Activated naive CD4-positive, alpha-beta T cell treated with anti-CD3 and anti-CD28 coated beads, Interleukin-2, amount 10 ng/mL, durations not matched to agents 7 days and 5 days (primary cell): ENCODE measurements at regions not wholly inside any gene's neighbourhood (a gene's known extent, or its start where the extent isn't known, plus 50 kb on each side); places are given as distances from the start of the nearest gene placed in this dataset.

Source experiments
- CTCF ChIA-PET: fragments of 350-600 bp; sonication (Branson Sonifier 250); formaldehyde crosslinking; loops from one replicate; lab custom pipeline; 2021; ENCODE audit warnings: antibody characterized with exemption; lab: Charles Lee
- DNase-seq: peaks from one replicate; pipeline ENCODE4 v3.0.0-alpha.2; 2020
- H3K27ac Mint-ChIP-seq: one replicate; pipeline ENCODE4 v1.8.0; 2021; ENCODE audit warnings: mild to moderate bottlenecking, moderate library complexity, mixed read lengths
- H3K27me3 Mint-ChIP-seq: one replicate; pipeline ENCODE4 v1.8.0; 2021; ENCODE audit warnings: mild to moderate bottlenecking, mixed read lengths
- H3K36me3 Mint-ChIP-seq: one replicate; pipeline ENCODE4 v1.8.0; 2021; ENCODE audit warnings: mixed read lengths
- H3K4me1 Mint-ChIP-seq: one replicate; pipeline ENCODE4 v1.8.0; 2021; ENCODE audit warnings: mixed read lengths
- H3K4me3 Mint-ChIP-seq: one replicate; pipeline ENCODE4 v1.8.0; 2021; ENCODE audit warnings: mild to moderate bottlenecking, moderate library complexity, mixed read lengths
- H3K9me3 Mint-ChIP-seq: one replicate; pipeline ENCODE4 v1.8.0; 2021; ENCODE audit warnings: mixed read lengths

DNA sequence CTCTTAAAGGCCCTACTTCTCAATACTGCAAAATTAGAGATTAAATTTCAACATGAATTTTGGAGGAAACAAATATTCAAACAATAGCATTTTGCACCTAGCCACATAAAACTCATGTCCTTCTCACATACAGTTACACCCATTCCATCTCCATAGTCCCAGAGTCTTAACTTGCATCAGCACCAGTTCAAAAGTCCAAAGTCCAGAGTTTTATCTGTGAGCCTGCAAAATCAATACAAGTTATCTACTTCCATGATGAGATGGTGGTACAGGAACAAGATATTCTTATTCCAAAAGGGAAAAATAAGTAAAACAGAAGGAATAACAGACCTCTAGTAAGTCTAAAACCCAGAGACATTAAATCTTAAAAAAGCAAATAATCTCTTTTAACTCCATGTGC is 686.0 kb upstream of the ADGRL4 start:
- CTCF ChIA-PET: no interaction called here
- Mint-ChIP-seq H3K4me3 (no peak overlapping the region), H3K27ac (no peak overlapping the region), H3K36me3 (no peaks in the 10 kb centered on the region), H3K9me3 (peaks cover 4% of the 10 kb centered on the region), H3K27me3 (no peaks in the 10 kb centered on the region), H3K4me1 (no peaks in the 10 kb centered on the region)
- no peak for DNase-seq

- Mint-ChIP-seq H3K4me3 (no peak overlapping the region), H3K27ac (no peak overlapping the region), H3K27me3 (no peaks in the 10 kb centered on the region), H3K4me1 (no peaks in the 10 kb centered on the region), H3K36me3 (no peaks in the 10 kb centered on the region), H3K9me3 (peaks cover 3% of the 10 kb centered on the region)
- DNase-seq: no peak
- CTCF ChIA-PET: no interaction called here
Observed at GRCh38 chr1:79688932-79689331, 682.4 kb upstream of the ADGRL4 start.

DNA sequence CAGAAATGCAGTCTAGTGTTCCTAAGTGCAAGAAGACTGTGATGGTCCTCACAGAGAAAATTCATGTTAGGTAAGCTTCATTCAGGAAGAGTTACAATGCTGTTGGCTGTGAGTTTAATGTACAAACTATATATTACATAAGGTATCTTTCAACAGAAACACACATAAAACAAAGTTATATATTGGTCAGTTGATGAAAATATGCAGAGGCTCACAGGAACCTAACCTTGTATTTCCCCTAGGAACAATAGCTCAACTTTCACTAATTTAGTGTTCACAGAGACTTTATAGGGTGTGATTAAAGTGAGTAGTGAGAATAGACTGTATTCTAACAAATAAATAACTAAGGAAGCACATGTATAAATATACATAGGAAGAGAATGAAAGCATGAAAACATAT is 676.9 kb upstream of the ADGRL4 start:
- H3K27me3 Mint-ChIP-seq: no peaks in the 10 kb centered on the region
- CTCF ChIA-PET: no interaction called here

DNA sequence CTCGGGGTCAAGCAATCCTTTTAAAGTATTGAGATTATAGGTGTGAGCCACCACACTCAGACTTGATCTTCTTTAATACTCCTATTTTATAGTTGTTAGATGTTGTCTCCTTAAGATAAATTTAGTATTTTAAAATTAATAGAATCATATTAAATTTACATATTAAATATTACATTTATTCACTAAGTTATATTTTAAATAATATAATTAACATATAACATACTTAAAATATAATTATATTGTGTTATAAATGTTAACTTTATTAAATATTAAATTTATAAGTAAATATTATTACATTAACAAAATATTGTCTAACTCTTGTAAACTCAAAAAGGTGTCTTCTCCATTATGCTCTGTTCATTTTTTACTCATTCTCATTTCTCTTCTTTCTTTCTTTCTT is 675.9 kb upstream of the ADGRL4 start:
- no peak overlapping the region for H3K27ac Mint-ChIP-seq
- H3K4me3 Mint-ChIP-seq: no peak overlapping the region
- peaks cover 22% of the 10 kb centered on the region for H3K9me3 Mint-ChIP-seq
- H3K4me1 Mint-ChIP-seq: no peaks in the 10 kb centered on the region
- CTCF ChIA-PET: no interaction called here
- no peaks in the 10 kb centered on the region for H3K36me3 Mint-ChIP-seq
- H3K27me3 Mint-ChIP-seq: no peaks in the 10 kb centered on the region
- no peak for DNase-seq

More for the DNA sequence above, 676.9 kb upstream of the ADGRL4 start:
- Mint-ChIP-seq H3K36me3 (no peaks in the 10 kb centered on the region), H3K4me3 (no peak overlapping the region), H3K9me3 (peaks cover 20% of the 10 kb centered on the region), H3K4me1 (no peaks in the 10 kb centered on the region), H3K27ac (no peak overlapping the region)
- DNase-seq: no peak

- Mint-ChIP-seq H3K4me1 (no peaks in the 10 kb centered on the region), H3K4me3 (no peak overlapping the region), H3K9me3 (peaks cover 22% of the 10 kb centered on the region), H3K27me3 (no peaks in the 10 kb centered on the region), H3K27ac (no peak overlapping the region), H3K36me3 (no peaks in the 10 kb centered on the region)
- CTCF ChIA-PET: no interaction called here
- no peak for DNase-seq
Observed at GRCh38 chr1:79681382-79681781, 674.9 kb upstream of the ADGRL4 start.

GRCh38 chr1:79679916-79680315 is 673.4 kb upstream of the ADGRL4 start:
- H3K36me3 Mint-ChIP-seq: no peaks in the 10 kb centered on the region

GRCh38 chr1:79667848-79668696 is 661.5 kb upstream of the ADGRL4 start:
- Mint-ChIP-seq H3K36me3 (no peaks in the 10 kb centered on the region), H3K4me3 (no peak overlapping the region), H3K27me3 (no peaks in the 10 kb centered on the region), H3K27ac (no peak overlapping the region), H3K4me1 (no peaks in the 10 kb centered on the region), H3K9me3 (peaks cover 4% of the 10 kb centered on the region)
- no peak for DNase-seq
- CTCF ChIA-PET: no interaction called here

More at GRCh38 chr1:79679916-79680315, 673.4 kb upstream of the ADGRL4 start:
- DNase-seq: no peak
- Mint-ChIP-seq H3K9me3 (peaks cover 28% of the 10 kb centered on the region), H3K4me1 (no peaks in the 10 kb centered on the region), H3K27me3 (no peaks in the 10 kb centered on the region), H3K27ac (no peak overlapping the region), H3K4me3 (no peak overlapping the region)
- CTCF ChIA-PET: no interaction called here

DNA sequence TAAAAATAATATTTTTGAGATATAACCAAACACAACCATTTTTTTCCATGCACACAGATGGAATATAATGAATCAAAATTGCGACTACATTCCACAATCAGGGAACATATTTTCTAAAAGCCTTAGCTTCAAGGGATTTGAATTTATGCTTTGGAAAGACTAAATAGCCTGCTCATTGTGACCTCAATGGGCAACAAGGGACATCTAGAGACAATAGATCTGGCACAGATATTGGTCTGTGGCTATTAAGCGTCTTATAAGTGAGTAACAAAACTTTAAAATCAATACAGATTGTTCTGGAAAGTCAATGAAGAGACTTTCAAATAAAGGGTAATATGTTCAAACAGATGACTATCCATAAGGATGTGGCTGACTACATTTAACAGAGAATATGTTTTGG is 660.6 kb upstream of the ADGRL4 start:
- H3K9me3 Mint-ChIP-seq: peaks cover 4% of the 10 kb centered on the region
- no peaks in the 10 kb centered on the region for H3K36me3 Mint-ChIP-seq
- CTCF ChIA-PET: no interaction called here
- no peaks in the 10 kb centered on the region for H3K27me3 Mint-ChIP-seq
- DNase-seq: no peak
- no peaks in the 10 kb centered on the region for H3K4me1 Mint-ChIP-seq
- H3K4me3 Mint-ChIP-seq: no peak overlapping the region
- no peak overlapping the region for H3K27ac Mint-ChIP-seq

DNA sequence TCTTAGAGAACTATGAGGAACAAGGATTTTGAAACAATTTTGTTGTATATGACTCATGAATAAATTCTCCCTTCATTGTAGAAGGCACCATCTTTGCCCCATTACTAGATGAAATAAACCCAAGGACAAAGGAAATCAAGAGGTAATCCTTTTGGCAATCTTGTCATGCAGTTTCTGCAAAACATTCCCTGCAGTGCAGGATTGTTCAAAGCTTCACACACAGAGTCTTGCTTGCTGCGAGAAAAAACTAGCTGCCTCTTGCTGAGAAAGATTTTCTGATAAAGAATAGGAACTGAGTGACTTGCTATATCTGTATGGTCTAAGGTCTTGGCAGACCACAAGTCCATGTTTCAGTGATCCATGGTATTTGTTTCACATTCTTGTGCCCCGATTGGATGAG is 657.4 kb upstream of the ADGRL4 start:
- H3K27me3 Mint-ChIP-seq: no peaks in the 10 kb centered on the region
- no peak for DNase-seq
- no peak overlapping the region for H3K27ac Mint-ChIP-seq
- H3K9me3 Mint-ChIP-seq: no peaks in the 10 kb centered on the region
- no peaks in the 10 kb centered on the region for H3K36me3 Mint-ChIP-seq
- no peaks in the 10 kb centered on the region for H3K4me1 Mint-ChIP-seq
- CTCF ChIA-PET: no interaction called here
- no peak overlapping the region for H3K4me3 Mint-ChIP-seq

GRCh38 chr1:79662596-79662995 is 656.1 kb upstream of the ADGRL4 start:
- Mint-ChIP-seq H3K27ac (no peak overlapping the region), H3K4me3 (no peak overlapping the region), H3K36me3 (no peaks in the 10 kb centered on the region), H3K27me3 (no peaks in the 10 kb centered on the region), H3K9me3 (no peaks in the 10 kb centered on the region), H3K4me1 (no peaks in the 10 kb centered on the region)
- DNase-seq: no peak
- CTCF ChIA-PET: no interaction called here

DNA sequence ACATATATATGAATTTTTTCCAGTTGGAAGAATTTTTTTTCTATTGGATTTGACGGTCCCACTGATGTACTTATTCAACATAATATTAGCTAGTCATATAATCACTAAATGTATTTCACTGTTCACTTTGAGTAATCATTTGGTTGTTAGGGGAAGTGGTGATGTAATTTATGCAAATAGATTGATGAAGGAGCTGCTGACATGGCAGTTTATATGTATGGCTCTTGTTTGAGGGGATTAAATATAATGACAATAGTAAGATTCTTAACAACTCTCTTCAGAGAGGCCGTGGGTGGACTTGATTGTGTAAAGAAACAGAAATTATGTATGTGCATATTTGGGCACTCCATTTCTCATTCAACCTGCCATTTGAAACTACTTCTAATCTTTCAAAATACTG is 653.6 kb upstream of the ADGRL4 start:
- no peaks in the 10 kb centered on the region for H3K9me3 Mint-ChIP-seq
- H3K36me3 Mint-ChIP-seq: no peaks in the 10 kb centered on the region
- no peaks in the 10 kb centered on the region for H3K4me1 Mint-ChIP-seq
- CTCF ChIA-PET: no interaction called here
- H3K27ac Mint-ChIP-seq: no peak overlapping the region
- DNase-seq: no peak
- no peak overlapping the region for H3K4me3 Mint-ChIP-seq
- no peaks in the 10 kb centered on the region for H3K27me3 Mint-ChIP-seq

GRCh38 chr1:79657951-79658658 is 651.6 kb upstream of the ADGRL4 start:
- H3K27me3 Mint-ChIP-seq: no peaks in the 10 kb centered on the region
- H3K27ac Mint-ChIP-seq: no peak overlapping the region
- CTCF ChIA-PET: no interaction called here
- H3K4me3 Mint-ChIP-seq: no peak overlapping the region
- no peaks in the 10 kb centered on the region for H3K9me3 Mint-ChIP-seq
- DNase-seq: no peak
- H3K36me3 Mint-ChIP-seq: no peaks in the 10 kb centered on the region
- no peaks in the 10 kb centered on the region for H3K4me1 Mint-ChIP-seq

DNA sequence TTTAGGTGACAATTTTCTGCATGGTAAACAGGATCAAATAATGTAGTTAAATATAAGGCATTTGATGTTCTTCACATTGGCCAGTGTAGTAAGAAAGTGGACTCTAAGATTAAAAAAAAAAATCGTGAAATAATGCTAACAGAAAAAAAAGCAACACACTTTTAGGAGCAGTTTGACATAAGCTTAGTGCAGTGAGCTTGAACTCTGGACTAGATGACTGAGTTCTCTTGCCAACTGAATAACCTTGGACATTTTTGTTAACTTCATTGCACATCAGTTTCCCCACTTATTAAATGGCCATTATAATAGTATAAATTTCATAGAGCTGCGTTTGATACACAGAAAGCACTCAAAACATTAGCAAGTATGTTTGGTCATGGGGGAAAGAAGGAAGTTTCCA is 649.3 kb upstream of the ADGRL4 start:
- Mint-ChIP-seq H3K4me3 (no peak overlapping the region), H3K4me1 (no peaks in the 10 kb centered on the region), H3K27ac (no peak overlapping the region), H3K9me3 (no peaks in the 10 kb centered on the region), H3K36me3 (no peaks in the 10 kb centered on the region), H3K27me3 (no peaks in the 10 kb centered on the region)
- no peak for DNase-seq
- CTCF ChIA-PET: no interaction called here

DNA sequence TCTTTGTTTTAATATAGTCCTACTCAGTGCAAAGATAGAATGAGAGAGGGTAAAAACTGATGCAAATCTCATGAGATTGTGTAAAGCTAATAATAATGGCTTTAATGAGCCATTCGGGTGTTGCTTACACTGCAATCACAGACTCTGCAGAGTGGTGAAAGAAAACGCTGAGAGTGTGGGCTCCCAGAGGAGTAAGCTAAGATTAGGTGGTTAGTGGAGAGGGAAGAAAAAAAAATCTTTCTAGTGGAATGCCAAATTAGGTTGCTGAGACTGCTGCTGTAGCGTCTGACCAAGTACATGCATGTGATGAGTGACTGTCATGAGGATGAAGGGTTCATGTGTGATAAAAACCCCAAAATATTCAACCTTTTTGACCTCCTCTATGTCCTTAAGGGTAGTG is 645.9 kb upstream of the ADGRL4 start:
- no peak for DNase-seq
- no peak overlapping the region for H3K27ac Mint-ChIP-seq
- CTCF ChIA-PET: no interaction called here

GRCh38 chr1:79648126-79648525 is 641.6 kb upstream of the ADGRL4 start:
- no peak for DNase-seq
- CTCF ChIA-PET: no interaction called here
- Mint-ChIP-seq H3K27ac (no peak overlapping the region), H3K9me3 (peaks cover 5% of the 10 kb centered on the region), H3K4me3 (no peak overlapping the region), H3K27me3 (no peaks in the 10 kb centered on the region), H3K4me1 (no peaks in the 10 kb centered on the region), H3K36me3 (no peaks in the 10 kb centered on the region)

More for the DNA sequence above, 645.9 kb upstream of the ADGRL4 start:
- H3K36me3 Mint-ChIP-seq: no peaks in the 10 kb centered on the region
- H3K27me3 Mint-ChIP-seq: no peaks in the 10 kb centered on the region
- no peaks in the 10 kb centered on the region for H3K4me1 Mint-ChIP-seq
- H3K4me3 Mint-ChIP-seq: no peak overlapping the region
- no peaks in the 10 kb centered on the region for H3K9me3 Mint-ChIP-seq
